C4-2B (cell line): ENCODE measurements at regions not wholly inside any gene's neighbourhood (a gene's known extent, or its start where the extent isn't known, plus 50 kb on each side); places are given as distances from the start of the nearest gene placed in this dataset.

Source experiments
- ZFX ChIP-seq: fragments of 450-650 bp; IDR thresholded peaks from 2 replicates; pipeline ENCODE4 v1.6.1; 2017
- TF ChIP-seq, protein P1 (sequence below): fragments of 450-650 bp; conservative IDR thresholded peaks from 2 replicates; pipeline ENCODE4 v1.5.1; 2017; ENCODE audit warnings: mild to moderate bottlenecking

- TF ChIP-seq, protein P1, sequence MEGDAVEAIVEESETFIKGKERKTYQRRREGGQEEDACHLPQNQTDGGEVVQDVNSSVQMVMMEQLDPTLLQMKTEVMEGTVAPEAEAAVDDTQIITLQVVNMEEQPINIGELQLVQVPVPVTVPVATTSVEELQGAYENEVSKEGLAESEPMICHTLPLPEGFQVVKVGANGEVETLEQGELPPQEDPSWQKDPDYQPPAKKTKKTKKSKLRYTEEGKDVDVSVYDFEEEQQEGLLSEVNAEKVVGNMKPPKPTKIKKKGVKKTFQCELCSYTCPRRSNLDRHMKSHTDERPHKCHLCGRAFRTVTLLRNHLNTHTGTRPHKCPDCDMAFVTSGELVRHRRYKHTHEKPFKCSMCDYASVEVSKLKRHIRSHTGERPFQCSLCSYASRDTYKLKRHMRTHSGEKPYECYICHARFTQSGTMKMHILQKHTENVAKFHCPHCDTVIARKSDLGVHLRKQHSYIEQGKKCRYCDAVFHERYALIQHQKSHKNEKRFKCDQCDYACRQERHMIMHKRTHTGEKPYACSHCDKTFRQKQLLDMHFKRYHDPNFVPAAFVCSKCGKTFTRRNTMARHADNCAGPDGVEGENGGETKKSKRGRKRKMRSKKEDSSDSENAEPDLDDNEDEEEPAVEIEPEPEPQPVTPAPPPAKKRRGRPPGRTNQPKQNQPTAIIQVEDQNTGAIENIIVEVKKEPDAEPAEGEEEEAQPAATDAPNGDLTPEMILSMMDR, result no peak
- no peak for TF ChIP-seq ZFX
These were observed 343.1 kb upstream of the KCND2 start for GRCh38 chr7:119929891-119930290.
